Ascending aorta (tissue), 2 donors: ENCODE measurements at regions not wholly inside any gene's neighbourhood (a gene's known extent, or its start where the extent isn't known, plus 50 kb on each side); places are given as distances from the start of the nearest gene placed in this dataset.

Experiments used
- DNase-seq, 2 donors: peaks; one replicate each; pipeline ENCODE4 v3.0.0-alpha.2; 2019; ENCODE audit warnings: low spot score in 2 of 2
- H3K27ac ChIP-seq, 2 donors: fragments of 200-600 bp; sonication (generic); one replicate each; pipeline ENCODE4 v1.5.1; 2016 to 2017; ENCODE audit warnings: mild to moderate bottlenecking in 1 of 2
- H3K27me3 ChIP-seq: fragments of 200-600 bp; sonication (generic); one replicate; pipeline ENCODE4 v1.5.1; 2017
- H3K36me3 ChIP-seq, 2 donors: fragments of 200-600 bp; sonication (generic); one replicate each; pipeline ENCODE4 v1.5.1; 2016
- H3K4me1 ChIP-seq, 2 donors: fragments of 200-600 bp; sonication (generic); one replicate each; pipeline ENCODE4 v1.5.1; 2016 to 2017; ENCODE audit warnings: mild to moderate bottlenecking in 1 of 2
- H3K4me3 ChIP-seq, 2 donors: fragments of 200-600 bp; sonication (generic); one replicate each; pipeline ENCODE4 v1.5.1; 2016 to 2017; ENCODE audit warnings: mild to moderate bottlenecking in 1 of 2
- H3K9me3 ChIP-seq, 2 donors: fragments of 200-600 bp; sonication (generic); one replicate each; pipeline ENCODE4 v1.5.1; 2016
- CTCF ChIP-seq, 3 experiments: fragments of 200-600 bp in 2 of 3; fragments of 450-650 bp in 1 of 3; sonication (generic) in 2 of 3; IDR thresholded peaks; one replicate each; pipeline ENCODE4 v1.5.1; 2016 to 2019; ENCODE audit warnings: antibody characterized with exemption in 3 of 3, mild to moderate bottlenecking in 1 of 3, moderate library complexity in 1 of 3
- intact Hi-C: fragments of 100-400 bp; cut with DNase I; formaldehyde crosslinking; loops from one replicate; pipeline ENCODE4 v1.15.1; 2023

- no peaks in the 10 kb centered on the region for H3K27me3 ChIP-seq
- H3K9me3 ChIP-seq = no peaks in the 10 kb centered on the region
- no peak for TF ChIP-seq CTCF (IDR thresholded peaks at IDR 0.05)
- H3K4me3 ChIP-seq = no peak overlapping the region
- H3K36me3 ChIP-seq = no peaks in the 10 kb centered on the region
- H3K27ac ChIP-seq = no peak overlapping the region
- H3K4me1 ChIP-seq = no peaks in the 10 kb centered on the region
- no peak for DNase-seq
- intact Hi-C loops = no loop called here
These were observed 336.7 kb upstream of the KIF2A start for GRCh38 chr5:61969347-61969746.

- intact Hi-C loops = no loop called here
- Histone ChIP-seq H3K4me3 (no peak overlapping the region), H3K9me3 (no peaks in the 10 kb centered on the region), H3K4me1 (no peaks in the 10 kb centered on the region), H3K27ac (no peak overlapping the region), H3K36me3 (no peaks in the 10 kb centered on the region), H3K27me3 (no peaks in the 10 kb centered on the region)
- no peak for DNase-seq
- no peak for TF ChIP-seq CTCF (IDR thresholded peaks at IDR 0.05)
These were observed 336.3 kb upstream of the KIF2A start for GRCh38 chr5:61969755-61970154.

GRCh38 chr5:61970218-61970617 is 335.8 kb upstream of the KIF2A start:
- Histone ChIP-seq H3K36me3 (no peaks in the 10 kb centered on the region), H3K27ac (no peak overlapping the region), H3K27me3 (no peaks in the 10 kb centered on the region), H3K4me3 (no peak overlapping the region), H3K4me1 (no peaks in the 10 kb centered on the region), H3K9me3 (no peaks in the 10 kb centered on the region)
- TF ChIP-seq CTCF (IDR thresholded peaks at IDR 0.05) = no peak
- DNase-seq = no peak
- intact Hi-C loops = no loop called here

GRCh38 chr5:61974680-61975079 is 331.3 kb upstream of the KIF2A start:
- Histone ChIP-seq H3K4me1 (no peaks in the 10 kb centered on the region), H3K36me3 (no peaks in the 10 kb centered on the region), H3K4me3 (no peak overlapping the region), H3K27ac (no peak overlapping the region), H3K9me3 (no peaks in the 10 kb centered on the region), H3K27me3 (no peaks in the 10 kb centered on the region)
- DNase-seq = no peak
- intact Hi-C loops = no loop called here
- TF ChIP-seq CTCF (IDR thresholded peaks at IDR 0.05) = no peak

DNA sequence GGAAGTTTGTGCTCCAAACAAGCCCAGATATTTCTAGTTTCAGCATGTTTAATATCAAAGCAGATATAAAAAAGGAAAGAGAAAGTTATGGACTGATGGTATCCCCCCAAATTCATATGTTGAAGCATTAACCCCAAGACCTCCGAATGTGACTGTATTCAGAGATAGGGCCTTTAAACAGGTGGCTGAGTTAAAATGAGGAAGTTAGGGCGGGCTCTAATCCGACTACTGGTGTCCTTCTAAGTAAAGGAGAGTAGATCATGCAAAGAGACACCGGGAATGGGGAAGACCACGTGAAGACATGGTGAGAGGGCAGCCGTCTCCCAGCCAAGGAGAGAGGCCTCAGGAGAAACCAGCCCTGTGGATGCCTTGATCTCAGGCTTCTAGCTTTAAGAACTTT is 324.1 kb upstream of the KIF2A start:
- Histone ChIP-seq H3K9me3 (peaks cover 0 to 4% of the 10 kb centered on the region in 2 donors), H3K4me1 (no peaks in the 10 kb centered on the region), H3K27ac (no peak overlapping the region), H3K27me3 (no peaks in the 10 kb centered on the region), H3K4me3 (no peak overlapping the region), H3K36me3 (no peaks in the 10 kb centered on the region)
- intact Hi-C loops = no loop called here
- no peak for TF ChIP-seq CTCF (IDR thresholded peaks at IDR 0.05)
- no peak for DNase-seq

DNA sequence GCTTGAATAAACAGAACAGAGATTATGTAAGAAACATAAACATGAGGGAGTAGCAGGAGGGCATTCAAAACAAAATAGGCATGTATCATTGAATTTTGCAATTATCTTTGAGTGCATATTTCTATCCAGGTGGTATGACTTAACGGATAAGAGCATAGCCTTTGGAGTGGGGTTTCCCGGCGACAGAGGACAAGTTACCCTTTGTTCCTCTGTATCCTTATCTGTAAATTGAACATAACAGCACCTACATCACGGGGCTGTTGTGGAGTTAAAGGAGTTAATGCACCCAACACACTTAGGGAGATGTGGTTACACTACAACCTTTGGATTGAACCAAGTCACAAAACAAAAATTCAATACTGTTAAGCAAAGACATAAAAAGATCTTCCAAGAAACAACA is 314.6 kb upstream of the KIF2A start:
- no peak overlapping the region for H3K4me3 ChIP-seq
- no peaks in the 10 kb centered on the region for H3K27me3 ChIP-seq
- intact Hi-C loops = no loop called here
- H3K27ac ChIP-seq = no peak overlapping the region
- H3K9me3 ChIP-seq = peaks cover 0 to 4% of the 10 kb centered on the region in 2 donors
- DNase-seq = no peak
- H3K4me1 ChIP-seq = no peaks in the 10 kb centered on the region
- H3K36me3 ChIP-seq = no peaks in the 10 kb centered on the region
- TF ChIP-seq CTCF (IDR thresholded peaks at IDR 0.05) = no peak
